HG03045 (cell line): ENCODE measurements at regions not wholly inside any gene's neighbourhood (a gene's known extent, or its start where the extent isn't known, plus 50 kb on each side); places are given as distances from the start of the nearest gene placed in this dataset.

ENCODE experiments used
- ATAC-seq: cut with Tn5 transposase; IDR thresholded peaks from one replicate; pipeline ENCODE4 v1.9.1; 2021; ENCODE audit warnings: mild to moderate bottlenecking, moderate library complexity; ENCODE audit not compliant: unreplicated experiment

DNA sequence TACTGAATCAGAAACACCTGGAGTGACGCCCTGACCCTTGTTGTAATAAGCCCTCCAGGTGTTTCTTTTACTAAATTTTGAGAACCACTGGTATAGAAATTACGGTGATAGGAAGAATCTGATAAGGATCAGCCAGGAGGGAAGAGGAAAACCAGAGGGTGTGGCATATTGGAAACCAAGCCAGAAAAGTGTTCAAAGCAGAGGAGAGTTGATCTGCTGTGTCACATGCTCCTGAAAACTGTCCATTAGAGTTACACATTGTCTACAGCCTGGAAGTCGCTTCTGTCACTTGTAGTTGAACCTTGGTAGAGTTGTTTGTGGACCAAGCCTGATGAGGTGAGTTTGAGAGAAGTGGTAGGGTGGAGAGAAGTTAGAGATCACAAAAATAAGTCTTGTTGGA lies 497.4 kb downstream of the ENC1 start:
- no peak for ATAC-seq

DNA sequence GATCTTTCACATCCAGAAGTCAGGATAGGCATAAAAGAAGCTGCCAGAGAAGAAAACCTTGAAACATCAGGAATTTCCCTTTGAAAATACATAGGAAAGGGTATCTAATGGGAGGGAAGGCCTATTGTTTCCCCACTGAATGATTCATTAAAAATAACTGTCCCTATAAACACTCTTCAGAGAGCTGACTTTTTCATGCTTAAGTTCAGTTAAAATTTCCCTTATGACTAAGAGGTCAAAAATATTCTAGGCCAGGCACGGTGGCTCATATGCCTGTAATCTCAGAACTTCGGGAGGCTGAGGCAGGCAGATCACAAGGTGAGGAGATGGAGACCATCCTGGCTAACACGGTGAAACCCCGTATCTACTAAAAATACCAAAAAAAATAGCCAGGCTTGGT lies 499.5 kb downstream of the ENC1 start:
- ATAC-seq = no peak

DNA sequence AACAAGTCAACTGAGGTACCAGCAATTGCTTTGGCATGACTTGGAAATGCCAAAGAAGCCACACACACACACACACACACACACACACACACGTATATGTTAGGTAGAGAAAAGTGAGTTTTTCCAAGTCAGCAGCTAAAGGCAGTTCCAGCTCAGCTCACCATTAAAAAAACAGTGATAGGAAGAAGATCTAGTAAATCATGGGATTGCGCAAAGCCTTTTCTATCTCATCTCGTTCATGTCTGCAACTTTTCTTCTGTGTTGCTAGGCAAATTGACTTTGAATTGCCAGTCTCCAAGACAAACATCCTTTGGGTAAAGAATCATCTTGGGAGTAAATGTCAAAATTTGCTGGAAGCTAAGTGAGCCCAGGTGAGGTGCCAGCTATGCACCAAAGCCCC lies 500.1 kb downstream of the ENC1 start:
- ATAC-seq = no peak

DNA sequence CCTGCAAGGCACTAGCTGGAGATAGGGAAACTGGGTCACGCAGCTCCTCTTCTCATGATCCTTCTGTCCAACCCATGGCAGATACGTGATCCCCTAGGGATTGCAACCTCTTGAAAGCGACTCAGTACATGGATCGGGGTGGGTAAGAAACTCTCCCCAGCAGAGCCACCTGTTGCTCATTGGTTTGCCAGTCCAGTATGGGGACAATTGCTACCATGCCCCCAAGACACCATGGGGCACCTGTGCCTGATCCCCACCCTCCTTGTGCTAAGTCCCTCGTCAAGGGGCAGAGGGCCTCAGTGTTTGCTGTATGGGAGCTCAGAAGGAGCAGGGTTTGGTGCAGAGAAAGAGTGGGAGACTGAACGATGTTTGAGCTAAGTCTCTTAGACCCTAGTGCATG lies 500.9 kb downstream of the ENC1 start:
- no peak for ATAC-seq

- no peak for ATAC-seq
Measured at GRCh38 chr5:74138721-74139120, 501.8 kb downstream of the ENC1 start.

DNA sequence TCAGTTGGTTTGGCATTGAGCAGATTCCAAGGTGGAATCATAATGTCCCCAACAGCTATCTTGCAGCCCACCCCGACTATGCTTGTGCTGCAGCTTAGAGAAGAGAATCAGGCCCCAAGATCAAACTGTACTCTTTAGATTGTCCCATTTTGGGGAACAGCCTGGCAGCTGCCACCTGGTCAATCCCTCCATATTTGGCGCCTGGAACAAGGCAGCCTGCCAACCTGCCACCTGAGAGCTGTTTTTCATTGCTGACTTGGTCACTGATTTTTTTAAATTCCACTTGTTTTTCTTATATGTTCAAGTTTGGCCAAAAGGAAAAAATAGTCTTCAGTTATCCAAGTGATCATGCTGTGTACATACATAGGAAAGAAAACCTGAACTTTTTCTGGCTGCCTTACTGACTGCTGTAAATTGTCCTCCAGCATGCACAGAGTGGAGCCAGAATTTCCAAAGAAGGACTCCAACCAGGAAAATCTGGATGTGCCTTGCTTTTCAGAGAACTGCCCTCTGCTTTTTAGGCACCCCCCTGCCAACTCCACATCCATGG lies 504.2 kb downstream of the ENC1 start:
- ATAC-seq = no peak

DNA sequence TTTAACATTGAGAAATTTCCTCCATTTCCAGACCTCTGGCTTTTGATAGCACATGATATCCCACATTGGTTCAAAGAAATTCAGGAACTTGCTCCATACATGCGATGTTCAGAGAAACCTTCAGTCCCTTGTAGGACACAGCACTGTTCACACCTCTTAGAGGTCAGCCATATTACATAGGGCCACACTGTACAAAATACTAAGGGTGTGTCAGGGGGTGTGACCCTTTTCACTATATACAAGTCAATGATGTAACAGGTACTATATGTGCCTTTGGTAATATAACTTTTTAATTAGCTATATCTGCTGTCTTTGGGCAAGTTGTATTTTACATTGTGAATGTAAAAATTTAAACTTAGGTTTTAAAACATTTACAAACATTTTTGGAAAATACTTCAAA lies 505.5 kb downstream of the ENC1 start:
- ATAC-seq = no peak

- ATAC-seq = no peak
Measured at GRCh38 chr5:74132485-74132884, 506.5 kb downstream of the ARHGEF28 start.

DNA sequence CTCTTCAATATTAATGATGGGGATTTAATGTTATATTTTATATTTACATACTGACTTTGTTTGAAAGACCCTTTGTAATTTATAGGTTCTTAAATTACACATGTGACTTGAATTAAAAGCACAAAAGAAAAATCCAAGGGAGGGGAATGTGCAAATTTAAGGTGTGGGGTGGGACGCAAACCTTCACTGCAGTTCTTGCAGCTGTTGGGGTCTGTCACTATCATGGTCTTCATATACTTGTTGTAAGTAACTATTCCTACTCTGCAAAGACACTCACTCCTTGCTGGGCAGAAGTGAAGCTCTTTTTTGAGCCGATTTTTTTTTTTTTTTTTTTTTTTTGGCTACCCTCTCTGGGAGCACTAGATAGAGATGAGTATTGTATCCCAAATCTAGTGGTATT lies 505.3 kb downstream of the ARHGEF28 start:
- ATAC-seq = no peak

DNA sequence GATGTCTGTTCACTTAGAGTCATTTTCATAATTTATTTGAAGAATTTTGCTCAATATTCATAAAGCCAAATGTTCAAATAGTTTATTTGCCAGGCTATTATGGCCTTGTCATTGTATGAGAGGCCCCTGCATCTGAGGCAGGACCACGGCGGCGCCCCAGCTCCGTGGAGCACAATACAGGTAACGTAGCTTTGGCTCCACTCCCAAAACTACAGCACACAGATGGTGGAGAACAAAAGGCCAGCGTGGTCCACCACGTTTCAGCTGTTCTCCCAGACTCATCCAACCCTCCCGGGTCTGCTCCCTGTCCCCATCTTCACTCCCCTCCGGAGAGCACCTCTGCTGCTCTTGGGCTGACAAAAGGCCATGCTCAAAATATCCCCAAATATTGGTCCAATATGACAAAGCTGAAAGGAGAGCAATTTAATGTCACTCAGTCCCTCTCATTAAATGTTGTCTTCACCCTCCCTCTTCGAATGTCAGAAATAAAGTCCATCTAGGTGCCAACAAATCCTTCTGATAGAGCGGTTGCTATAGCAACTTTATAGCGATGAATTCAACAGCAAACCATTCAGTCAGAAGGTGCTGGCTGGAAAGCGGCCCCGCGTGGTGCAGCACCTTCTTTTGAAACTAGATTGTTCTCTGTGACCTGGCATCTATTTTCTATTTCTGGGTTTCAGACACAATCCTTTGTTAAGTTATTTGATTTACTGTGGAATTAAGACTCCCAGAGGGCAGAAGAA lies 504.3 kb downstream of the ARHGEF28 start:
- ATAC-seq = no peak

- ATAC-seq = no peak
Measured at GRCh38 chr5:74127381-74128320, 501.7 kb downstream of the ARHGEF28 start.

DNA sequence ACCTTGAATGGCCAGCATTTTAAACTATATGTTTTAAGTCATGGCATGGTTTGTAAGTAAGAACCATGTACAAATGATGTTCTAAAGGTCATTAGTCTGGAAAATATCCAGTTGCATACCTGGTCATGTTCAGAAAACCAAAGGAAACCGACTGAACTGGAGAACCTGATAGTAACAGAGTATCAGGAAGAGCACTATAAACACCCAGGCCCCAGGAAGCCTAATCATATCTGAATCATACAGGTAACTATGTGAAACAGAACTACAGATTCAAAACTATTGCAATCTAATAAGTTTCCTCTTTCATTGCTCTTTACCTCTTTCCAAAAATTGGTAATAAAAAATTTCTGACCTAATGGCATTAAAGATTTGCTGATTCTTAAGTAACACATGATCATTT lies 500.3 kb downstream of the ARHGEF28 start:
- ATAC-seq = no peak

DNA sequence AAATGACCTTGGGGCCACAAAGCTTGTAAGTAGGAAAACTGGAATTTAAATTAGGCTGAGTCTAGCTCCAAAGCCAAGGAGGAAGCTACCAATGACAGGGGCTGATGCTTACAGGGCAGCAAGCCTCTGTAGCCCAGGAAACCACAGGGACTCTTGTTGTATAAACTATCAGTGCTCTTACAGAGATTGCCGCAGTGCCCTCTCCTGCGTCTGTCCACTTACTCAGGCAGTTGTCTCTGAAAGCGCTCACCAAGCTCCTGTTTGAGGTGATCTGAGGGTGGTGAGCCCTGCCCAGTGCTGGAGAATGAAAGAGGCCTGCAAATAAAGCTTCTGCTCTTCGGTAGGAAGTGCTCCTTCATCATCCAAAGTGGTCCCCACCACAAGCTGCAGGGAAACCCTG lies 498.8 kb downstream of the ARHGEF28 start:
- no peak for ATAC-seq

DNA sequence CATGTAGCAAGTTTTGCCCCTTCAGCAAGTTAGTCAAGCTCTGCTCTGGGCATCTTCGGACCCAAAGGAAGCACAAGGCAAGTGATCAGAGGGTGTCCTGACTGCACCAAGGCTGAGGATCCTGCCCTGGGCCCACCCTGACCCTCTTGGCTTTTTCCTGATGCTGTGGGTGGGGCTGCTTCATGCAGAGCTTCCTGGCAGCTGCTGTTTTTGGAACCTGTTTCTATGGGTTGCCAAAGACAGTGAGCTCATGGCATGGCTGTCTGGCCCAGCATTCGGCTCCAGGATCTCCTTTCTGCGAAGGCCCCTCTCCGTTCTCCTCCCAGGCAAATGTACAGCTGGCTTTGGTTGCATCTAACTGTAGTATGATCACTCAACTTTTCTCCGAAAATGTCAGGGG lies 497.9 kb downstream of the ARHGEF28 start:
- no peak for ATAC-seq

DNA sequence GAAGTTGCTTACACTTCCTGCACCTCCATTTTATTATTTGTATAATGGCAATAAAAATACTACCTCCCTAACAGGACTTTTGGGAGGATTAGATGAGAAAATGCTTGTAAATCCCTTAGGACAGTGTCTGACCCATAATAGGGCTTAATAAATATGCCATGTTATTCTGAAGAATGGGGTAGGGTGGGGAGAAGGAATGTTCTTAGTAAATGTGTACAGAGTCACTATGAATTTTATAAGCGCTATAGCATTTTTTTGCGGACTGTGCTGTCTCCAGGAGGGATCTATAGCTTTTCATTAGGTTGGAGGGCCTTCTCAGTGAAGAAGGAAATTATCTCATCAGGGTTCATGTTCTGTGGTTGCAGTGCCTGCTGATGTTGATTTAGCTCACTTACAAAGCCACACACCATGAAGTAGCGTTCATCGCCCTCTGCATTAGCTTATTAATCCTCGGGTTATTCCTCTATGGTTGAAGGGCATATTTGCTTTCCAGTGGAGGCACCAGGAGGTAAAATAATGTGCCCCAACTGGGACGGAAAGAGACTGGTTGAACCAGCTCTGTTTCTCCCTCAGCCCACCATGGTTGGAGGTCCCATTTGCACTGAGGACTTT lies 497.1 kb downstream of the ARHGEF28 start:
- ATAC-seq = no peak

- no peak for ATAC-seq
Measured at GRCh38 chr5:74122175-74122574, 496.2 kb downstream of the ARHGEF28 start.

DNA sequence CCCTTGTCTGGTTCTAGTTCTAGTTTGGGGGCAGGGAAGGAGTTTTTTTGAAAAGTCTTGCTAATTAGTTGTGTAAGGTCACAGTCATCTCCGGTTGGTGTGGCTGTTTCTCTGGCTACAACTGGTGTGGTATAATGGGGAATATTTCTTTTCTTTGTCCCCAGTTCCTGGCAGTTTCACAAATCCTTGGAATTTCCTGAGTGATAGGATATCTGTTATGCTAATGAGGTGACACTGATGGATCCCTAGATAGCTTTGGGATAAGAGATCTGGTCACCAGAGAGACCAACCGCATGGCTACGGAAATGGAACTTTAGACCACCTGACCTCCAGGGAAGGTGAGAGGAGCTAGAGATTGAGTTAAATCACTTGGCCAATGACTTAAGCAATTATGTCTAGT lies 494.6 kb downstream of the ARHGEF28 start:
- no peak for ATAC-seq

DNA sequence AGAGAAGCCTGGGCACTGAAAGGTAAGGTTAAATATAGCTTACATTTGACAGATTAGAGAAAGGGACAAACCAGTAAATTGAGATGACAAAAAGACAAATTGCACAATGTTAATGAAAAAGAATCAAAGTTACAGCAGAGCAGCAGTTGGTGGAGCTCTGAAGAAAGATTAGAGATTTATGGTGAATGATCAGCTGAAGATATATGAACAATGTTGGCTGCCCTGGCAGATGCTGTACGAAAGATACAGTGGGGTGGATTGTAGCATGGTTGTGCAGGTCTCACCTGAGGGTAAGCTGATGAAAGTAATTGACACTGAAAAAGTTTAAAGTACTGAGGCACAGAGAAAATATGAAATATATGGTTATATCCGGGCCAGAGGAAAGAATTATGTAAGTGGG lies 492.1 kb downstream of the ARHGEF28 start:
- ATAC-seq = no peak

DNA sequence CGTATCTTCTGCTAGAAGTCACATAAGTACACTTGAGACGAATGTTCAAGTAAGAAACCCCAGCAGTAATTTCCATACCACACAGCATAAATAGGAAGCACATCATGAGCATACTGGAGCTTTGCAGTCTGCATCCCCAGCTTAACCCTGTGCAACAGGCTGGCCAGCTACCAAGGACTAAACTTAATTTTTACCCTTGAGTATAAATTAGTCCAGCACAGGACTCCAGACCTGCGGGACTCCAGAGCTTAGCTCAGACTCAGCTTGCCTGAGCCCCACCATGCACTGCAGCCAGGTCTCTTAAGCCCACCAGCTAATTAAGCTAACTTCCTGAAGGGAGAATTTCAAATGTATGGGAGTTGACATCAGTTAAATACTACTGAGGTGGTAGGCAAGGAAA lies 491.0 kb downstream of the ARHGEF28 start:
- no peak for ATAC-seq

- no peak for ATAC-seq
Measured at GRCh38 chr5:74116266-74116665, 490.3 kb downstream of the ARHGEF28 start.

DNA sequence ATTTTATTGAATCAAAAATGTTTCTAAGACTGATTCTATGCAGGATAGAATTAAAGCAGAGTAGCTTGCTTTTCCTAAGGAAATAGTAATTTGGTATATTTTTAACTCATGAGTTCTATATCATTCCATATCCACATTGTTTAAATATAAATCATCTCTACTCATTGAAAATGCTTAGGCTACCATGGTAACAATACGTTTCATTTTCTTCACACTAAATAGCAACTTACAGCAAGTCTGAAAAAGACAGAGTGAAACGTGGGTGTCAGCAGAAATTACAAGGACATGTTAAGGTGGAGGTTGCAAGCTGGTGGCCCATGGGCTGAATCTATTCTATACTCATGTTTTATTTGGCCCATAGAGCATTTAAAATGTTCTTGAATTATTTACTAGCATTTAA lies 487.9 kb downstream of the ARHGEF28 start:
- no peak for ATAC-seq

DNA sequence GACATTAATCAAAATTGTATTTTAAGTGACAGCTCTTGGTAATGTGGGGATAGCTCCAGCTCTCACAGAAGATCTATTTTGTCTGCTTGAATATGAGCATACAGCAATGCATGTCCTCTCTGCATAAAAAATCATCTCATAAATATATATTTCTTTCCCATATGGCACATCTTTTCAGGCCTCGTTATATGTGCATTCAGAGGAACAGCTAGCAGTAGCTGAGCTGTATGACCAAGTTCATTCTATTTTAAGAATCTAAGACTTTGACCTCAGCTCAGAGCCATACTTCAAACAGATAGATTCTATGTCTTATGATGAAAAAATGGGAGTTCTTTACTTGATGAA lies 487.2 kb downstream of the ARHGEF28 start:
- ATAC-seq = no peak
